Stimulated activated CD8-positive, alpha-beta memory T cell treated with anti-CD3 and anti-CD28 coated beads, Interleukin-4, amount 100 ng/mL, for 48 hours (primary cell): ENCODE measurements at regions not wholly inside any gene's neighbourhood (a gene's known extent, or its start where the extent isn't known, plus 50 kb on each side); places are given as distances from the start of the nearest gene placed in this dataset.

Source experiments
- DNase-seq: peaks from one replicate; pipeline ENCODE4 v3.0.0-alpha.2; 2020

DNA sequence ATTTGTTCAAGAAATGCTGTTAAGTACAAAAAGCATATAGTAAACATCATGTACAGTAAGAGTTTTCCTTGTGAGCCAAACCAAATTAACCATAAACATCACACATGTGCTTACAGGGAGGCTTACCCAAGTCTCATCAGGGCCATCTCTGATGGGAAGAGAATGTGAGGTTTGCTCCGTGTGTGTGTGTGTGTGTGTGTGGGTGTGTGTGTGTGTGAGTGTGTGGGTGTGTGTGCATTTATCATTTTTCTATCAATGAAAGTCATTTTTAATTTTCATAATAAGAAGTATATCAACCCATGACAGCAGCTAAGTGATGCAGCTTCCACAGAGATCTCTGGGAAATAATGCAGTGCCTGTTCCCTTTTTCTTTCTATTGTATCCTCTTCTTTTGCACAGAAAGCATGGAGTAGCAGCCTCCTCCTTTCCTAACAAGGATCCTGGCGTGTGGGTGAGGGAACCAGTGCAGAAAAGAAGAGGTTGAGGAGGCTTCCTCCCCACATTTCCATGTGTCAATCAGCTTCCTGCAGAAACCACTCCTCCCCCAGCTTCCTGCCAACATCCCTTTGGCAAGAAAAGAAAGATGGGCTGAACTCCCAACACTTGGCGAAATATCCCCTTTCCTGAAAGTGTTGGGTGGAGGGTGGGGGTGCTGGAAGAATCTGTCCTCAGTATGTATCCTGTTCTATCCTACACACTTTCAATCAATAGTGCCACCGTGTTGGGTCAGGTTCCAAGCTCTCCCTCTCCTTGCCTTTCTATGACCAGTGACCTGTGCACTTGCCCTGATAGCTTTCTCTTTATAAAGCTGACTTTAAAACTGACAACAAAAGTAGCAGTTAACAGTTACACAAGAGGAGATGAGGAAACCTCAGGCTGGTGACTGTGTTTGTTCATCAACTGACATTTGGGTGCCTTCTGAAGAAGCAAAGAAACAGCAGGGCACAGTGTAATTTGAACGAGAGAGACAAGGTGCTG lies 251.8 kb upstream of the CITED2 start:
- no peak for DNase-seq

DNA sequence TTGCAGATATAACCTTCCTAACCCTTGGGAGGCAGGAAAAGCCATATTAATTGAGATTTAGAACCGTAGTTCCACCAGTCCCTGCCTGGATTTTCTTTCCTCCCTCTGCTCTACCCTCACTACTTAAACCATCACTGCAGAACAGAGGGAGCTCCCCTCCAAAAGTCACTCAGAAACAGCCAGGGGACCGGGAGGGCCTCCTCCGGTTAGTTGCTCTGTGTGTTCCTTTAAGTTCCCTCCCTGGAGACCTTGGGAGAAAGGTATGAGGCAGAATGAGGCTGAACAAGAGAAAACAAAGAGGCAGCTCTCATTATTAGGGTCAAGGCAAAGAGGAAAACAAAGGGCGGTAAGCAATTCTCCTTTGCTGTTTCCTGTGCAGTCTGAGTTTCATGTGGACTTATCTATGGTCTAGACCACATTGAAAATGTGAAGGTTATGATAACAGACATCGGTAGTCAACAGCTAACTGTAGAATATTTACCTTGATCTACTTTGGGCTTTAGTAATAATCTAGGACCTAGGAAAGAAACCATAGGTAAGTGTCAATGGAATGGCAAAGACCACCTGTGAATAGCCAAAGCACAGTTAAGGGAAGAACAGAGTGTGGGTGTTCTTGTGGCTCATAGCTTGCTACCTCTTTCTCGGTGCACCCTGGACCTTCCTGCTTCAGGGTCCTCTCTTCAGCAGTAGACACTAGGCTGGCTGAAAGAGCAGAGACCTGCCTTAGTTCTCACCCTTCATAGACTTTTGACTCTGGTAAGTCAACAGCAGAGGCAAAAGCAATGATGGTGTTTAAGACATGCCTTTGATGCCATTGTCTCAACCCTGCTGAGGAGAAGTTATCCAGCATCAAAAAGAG lies 250.9 kb upstream of the CITED2 start:
- DNase-seq, result no peak

DNA sequence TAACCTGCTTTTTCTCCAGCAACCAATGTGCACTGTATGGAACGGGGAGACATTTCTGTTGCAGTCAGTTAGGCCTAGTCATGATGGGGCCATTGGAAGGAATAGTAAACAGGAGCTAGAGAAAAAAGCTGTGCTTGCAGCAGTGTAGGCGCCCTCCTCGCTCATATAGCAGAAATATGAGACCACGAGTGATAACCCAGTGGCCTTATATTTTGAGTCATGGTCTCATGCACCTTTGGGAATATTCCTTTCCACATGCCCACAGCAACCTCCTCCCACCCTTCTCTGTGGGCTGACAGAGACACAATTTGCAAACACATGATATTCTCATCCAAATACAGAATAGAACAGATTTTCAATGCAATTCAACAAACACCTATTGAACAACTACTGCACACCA lies 248.9 kb upstream of the CITED2 start:
- no peak for DNase-seq

DNA sequence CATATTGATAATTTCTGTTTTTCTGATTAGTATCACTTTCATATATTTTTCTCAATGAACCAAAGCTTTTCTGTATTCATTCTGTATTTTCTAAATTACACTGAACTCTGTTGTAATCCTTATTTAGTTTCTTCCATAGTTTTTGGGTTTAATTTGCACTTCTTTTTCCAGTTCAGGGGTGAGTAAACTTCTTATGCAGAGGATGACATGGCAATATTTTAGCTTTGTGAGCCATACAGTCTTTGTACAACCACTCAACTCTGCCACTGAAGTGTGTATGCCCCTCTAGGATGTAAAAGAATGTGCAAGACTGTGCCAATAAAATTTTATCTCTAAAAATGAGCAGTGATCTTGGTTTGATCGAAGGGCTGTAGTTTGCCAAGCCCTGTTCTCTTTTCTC lies 239.0 kb upstream of the CITED2 start:
- no peak for DNase-seq

DNA sequence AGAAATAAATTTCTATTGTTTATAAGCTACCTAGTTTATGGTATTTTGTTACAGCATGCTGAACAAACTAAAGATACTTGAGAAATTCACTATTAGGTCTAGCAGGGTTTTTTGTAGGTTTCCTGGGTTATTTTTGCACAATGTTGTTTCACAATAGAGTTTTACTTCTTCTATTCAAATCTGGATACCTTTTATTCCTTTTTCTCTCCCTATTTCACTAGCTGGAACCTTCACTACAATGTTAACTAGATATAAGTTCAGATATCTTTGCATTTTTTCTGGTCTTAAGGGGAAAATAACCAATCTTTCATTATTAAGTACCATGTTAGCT lies 237.7 kb upstream of the CITED2 start:
- no peak for DNase-seq

DNA sequence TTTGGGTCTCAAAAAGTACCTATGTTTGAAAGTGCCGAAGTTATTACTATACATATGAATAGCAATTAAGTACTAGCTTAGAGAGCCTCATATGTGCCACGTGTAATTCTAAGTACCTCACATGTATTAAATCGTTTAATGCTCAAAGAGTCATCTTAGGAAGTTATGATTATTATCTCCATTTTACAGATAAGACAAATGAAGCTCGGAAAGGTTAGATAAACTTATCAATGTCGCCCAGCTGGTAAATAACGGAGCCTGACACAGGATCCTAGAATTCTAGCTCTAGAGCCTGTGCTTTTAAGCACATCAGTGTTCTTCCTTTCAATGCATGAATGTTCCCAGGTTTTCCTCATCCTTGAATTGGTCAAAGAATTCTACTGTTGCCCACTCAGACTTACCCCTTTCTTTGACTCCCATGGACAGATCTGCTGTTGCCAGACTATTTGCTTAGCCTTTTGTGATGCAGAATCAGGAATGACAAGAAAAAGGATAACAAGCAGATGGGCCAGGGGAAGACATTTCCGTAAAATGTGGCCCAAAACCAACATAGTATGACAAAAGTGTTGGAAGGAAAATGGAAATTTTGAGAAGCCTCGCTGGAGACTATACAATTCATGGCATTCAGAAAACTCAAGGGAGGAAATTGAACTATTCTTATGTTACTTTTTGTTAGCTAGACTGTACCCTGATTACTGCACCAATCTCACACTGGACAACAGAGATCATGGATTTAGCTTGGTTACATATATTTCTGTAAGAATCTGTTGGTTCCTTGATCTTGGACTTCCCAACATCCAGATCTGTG lies 237.1 kb upstream of the CITED2 start:
- no peak for DNase-seq

DNA sequence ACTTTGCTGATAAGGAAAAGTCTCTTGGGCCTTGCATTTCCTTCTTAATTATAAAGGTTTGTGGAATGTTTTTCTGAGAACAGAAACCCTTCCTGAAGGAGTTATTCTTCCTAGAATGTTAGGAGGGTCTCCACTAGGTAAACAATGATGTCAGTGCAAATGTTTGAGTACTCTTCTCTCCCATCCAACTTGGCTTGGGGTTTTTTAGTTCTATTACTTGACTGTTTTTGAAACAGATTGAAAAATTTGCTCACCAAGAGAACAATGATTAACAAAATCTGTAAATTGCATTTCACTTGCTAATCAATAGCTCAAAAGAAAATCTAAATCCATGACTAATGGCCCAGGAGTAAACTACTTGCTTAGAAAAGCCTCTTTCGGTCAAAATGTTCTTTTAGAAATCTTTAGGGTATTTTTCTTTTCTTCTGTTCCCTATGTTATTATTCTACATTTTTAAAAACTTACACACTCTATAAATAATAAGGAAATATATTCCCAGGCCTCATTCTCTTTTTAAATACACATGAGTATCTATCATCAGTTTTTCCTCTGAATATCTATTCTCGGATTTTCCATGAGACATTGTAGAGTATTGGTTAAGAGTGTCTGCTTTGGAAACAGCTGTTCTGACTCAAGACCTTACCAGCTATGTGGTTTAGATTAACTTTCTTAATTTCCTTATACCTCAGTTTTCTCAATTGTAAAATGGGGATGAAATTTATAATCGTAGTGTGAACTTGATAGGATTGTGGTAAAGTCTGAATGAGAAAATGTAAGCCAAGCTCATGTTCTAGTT lies 234.2 kb upstream of the CITED2 start:
- DNase-seq, result no peak

DNA sequence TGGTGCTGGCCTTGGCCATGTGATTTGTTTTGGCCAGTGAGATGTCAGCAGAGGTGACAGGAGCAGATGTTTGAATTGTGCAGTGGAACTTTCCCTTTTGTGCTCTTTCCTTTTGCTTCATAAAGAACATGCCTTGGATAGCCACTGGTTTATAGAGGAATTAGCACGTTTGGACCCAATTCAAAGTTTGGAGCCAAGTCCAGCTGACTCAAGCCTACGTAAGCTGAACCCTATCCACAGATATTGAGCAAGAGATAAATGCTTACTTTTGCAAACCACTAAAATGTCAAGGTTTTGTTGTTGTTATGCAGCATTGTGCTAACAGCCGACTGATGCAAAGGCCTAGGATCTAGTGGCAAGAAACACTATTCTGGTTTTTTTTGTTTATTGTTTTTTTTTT lies 230.9 kb upstream of the CITED2 start:
- no peak for DNase-seq

DNA sequence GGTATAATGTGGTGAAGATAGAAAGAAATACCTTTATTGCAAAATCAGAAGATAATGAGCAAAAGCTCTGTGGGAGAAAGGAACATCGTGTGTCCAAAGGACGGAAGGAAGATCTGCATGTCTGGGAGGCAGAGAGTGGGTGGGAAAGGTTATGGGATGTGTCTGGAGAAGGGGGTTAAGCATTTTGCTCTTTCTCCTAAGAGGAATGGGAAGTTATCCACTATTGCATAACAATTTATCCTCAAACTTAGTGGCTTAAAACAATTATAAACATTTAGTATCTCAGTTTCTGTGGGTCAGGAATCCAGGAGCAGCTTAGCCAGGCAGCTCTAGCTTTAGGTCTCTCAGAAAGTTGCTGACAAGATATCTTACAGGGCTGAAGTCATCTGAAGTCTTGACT lies 229.1 kb upstream of the CITED2 start:
- no peak for DNase-seq

DNA sequence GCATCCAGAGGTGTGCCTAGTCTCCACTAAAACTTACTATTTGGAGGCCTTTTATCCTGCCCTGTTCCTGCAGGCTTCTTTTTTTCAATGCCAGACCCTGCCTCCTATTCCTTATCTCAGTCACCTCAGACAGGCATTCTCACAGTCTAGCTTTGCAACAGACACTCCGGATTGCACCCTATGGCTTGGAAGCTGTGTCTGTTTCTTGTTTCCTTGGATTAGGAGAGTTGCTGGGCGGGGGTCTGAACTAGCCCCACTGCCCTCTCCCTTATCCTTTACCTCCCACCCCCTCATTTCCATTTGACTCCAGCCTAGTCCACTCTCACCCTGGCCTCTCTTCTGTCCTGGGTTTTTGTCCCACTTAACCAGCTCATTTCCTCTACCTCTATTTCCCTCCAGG lies 228.1 kb upstream of the CITED2 start:
- no peak for DNase-seq

DNA sequence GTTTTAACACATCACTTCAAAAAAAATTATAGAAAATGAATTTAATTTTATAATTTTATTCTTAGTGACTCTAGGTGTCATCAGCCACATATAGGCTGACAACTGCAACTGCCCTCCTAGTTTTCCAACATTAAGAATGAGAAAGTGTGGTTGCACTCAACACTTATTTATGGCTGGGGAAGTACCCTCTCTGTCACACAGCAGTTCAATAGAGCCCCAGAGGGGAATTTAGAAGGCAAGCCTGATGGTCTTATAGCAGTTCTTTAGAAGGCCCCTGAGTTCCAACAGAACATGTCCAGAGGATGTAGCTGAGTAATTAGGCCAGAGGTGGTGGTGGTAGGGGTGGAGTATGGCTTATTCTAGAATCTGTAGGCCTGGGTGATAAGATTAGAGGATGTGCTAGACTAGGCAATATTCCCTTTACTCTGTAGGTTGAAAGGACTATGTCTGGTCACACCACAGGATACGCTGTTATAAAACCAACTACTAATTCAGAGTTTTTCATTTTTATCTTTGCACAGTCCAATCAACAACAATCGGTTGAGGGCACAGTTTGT lies 226.5 kb upstream of the CITED2 start:
- no peak for DNase-seq

DNA sequence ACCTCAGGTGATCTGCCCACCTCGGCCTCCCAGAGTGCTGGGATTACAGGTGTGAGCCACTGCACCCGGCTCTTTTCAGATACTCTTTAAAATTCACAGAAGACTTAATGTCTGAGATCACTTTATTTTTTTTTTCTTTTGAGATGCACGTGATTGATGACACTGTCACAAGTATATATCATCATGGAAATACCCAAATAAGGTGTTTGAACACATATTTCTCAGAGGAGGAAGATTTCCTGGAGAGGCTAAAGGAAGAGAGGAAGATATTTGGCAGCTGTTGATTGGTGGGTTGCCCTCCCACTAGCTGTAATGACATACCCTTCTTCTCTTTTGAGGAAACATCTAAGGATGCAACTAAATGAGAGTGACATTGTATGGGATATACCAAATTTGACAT lies 225.9 kb upstream of the CITED2 start:
- no peak for DNase-seq

DNA sequence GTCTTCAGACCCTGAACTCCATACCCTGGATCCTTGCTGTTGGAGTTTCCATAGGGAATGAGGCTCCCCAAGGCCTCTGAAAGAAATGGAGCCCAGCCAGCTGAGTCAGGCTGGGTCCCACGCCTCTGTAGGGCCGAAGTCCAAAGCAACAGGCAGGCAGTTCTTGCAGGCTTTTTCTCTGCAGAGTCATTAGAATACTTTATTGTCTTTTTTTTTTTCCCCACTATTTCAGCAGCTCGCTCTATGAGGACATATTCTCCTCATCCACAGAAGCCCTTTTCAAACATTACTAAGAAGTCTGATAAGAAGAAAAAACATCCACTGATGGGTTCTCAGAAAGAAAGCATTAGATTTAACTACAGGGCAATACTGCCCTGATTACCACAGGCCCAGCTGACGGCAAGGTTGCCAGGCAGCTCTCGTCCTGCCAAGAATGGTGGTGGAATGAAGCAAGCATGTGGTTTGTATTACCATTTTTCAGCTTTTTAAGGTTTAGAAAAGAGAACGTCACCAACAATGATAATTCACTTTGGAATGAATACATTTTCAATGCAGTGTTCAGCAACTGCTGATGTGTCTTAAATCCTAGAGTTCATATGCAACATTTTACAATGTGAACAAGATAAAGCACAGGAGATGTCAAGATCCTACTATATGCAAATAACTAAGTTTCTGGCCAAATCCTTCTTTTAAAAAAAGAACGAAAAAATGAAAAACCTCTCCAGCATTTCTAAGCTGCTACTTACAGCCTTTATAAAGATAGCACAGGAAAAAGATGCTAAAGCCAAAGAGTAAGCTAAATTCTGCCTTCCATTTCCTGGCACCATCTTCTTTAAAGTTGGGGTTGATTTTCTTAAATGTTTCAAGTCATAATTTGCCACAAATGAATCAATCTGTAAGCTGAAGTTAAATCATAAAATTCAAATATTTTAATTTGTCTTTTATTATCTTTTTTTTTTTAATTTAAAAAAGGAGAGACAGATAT lies 223.6 kb upstream of the CITED2 start:
- no peak for DNase-seq

DNA sequence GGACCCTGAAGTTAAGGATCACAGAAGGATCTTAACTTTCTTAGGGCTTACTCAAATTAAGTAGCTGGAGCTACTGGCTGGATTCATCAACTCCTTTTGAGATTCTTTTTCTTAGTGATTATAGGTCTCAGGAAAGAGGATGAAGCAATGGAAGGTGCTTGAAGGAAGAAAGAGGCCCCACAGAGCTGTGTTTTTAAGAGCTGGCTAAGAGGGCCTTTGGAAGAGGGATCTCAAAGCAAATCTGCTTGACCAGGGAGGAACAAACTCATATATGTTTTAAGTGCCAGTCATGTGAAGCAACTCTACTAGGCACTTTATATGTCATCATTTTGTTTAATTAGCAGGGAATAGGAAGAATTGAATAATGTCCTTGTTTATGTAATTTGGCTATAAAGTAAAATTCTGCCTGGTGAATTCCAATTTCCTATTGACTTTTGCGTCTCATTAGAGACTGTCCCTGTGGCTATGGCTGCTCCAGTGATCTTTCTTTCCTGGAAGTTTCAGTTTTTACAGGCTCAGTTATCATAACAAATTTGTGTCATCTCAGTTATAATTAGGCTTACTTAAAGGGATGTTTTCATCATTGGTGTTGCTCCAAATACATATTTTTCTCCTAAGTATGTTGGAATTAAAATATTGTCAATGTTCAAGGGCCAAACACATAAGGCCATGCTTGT lies 222.8 kb upstream of the CITED2 start:
- no peak for DNase-seq

DNA sequence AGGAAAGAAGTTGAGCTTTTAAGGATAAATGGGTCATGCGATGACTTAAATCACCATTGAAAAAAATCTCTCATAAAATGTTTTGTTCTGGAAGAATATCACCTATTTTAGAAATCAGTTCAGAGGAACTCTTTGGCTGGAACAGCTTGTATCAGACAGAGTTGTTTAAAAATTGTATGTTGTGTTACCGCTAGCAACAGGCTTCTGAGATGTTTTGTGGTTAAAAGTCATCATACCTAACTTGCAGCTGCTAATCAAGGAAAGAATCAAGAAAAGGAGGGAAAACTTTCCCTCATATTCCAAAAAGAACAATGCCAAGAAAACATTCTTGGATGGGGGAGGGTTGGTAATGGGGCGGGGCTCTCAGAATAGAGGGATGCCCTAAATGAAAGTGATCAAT lies 220.7 kb upstream of the CITED2 start:
- no peak for DNase-seq

DNA sequence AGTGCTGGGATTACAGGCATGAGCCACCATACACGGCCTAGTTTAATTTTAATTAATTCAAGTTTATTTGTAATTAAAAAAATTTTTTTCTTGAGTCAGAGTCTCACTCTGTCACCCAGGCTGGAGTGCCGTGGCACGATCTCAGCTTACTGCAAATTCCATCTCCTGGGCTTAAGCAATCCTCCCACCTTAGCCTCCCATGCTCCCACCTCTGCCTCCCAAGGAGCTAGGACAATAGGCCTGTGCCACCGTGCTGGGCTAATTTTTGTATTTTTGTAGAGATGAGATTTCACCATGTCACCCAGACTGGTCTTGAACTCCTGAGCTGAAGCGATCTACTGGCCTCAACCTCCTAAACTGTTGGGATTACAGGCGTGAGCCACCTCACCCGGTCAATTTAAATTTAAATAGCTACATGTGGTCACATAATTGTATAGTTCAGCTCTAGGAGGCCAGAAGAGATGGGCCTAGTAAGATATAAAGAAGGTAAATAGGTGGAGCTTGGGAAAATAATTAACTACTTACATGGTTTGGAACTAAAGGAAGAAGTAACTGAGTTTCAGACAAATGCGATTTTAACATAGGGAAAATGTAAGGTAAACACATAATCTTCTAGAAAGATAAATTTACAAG lies 220.0 kb upstream of the CITED2 start:
- DNase-seq, result no peak

DNA sequence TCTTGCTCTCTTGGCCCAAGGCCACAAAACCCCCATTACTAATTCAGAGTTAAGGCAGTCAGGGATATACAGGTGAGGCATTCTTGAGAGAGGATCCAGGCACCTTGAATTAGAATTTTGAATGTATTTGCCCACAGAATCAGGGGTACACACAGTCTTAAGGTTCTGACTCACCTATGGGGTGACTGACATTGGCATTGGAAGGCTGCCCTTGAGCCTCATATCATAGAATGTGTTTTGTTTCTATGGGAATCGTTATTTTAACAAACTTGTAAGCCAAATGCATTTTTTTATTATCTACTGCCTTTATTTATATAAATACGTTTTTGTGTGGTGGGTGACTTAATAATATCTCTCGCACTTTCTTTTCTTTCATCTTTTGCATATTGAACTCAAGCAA lies 218.6 kb upstream of the CITED2 start:
- DNase-seq, result no peak

DNA sequence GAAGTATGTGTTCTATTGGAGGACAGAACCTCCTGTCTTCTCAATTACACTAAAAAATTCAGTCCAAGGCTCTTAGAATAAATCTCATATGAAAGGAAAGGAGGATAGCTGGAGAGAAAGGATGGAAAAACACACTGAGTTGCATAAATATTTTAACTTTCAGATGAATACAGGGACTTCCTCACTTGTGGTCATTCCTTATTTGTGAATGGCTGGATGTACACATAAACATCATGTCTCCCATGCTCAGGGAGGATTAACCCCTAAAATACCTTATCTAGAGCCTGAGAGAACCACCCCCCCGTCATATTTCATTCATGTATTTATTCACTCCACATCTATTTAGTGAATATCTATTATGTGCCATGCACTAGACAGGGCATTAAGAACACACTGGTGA lies 217.6 kb upstream of the CITED2 start:
- no peak for DNase-seq

DNA sequence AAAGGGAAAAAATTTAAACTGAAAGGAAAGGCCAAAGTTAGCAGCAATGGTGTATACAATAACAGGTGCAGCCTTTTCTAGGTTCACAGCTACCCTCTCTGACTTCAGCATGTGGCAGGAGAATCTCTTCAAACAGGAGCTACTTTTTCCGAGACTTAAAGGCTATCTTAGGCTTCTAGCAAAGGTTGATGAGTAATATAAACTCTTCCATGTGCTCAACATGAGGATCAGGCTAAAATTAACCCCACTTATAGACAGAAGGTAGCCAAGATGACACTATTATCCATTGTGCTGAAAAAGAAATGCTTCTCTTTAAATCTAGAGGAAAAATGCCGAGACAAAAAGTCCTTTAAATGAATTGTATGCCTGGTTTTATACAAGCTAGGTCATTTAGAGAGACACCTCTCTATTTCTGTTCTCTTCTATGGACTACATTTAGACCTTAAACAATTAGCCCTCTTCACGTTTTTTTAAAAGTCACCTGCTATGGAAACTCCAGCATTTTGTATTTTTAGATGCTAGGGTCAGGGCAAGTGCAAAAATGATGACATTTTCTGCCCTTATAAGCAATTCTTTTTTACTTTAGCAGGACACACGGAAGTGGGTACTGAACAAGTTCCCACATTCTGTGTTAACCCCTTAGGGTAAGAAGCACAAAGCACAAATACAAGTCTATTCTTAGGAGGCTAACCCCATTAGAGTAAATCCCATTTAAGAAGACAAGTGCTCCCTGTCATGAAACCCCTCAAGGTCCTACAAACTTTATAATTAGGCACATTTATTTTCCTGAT lies 216.8 kb upstream of the CITED2 start:
- no peak for DNase-seq
